GM19043 (cell line): ENCODE measurements at regions not wholly inside any gene's neighbourhood (a gene's known extent, or its start where the extent isn't known, plus 50 kb on each side); places are given as distances from the start of the nearest gene placed in this dataset.
"Not testable (repeated sequence)": the region's sequence is repeated elsewhere in the genome, so short reads cannot be mapped to it uniquely, and the experiment has no call there.

Experiments
- ATAC-seq: cut with Tn5 transposase; IDR thresholded peaks from one replicate; pipeline ENCODE4 v1.9.1; 2021; ENCODE audit warnings: low read depth; ENCODE audit not compliant: unreplicated experiment

GRCh38 chrX:65331371-65331770 is 203.2 kb downstream of the LAS1L start:
- ATAC-seq: no peak

GRCh38 chrX:65300104-65300809 is 234.3 kb downstream of the LAS1L start:
- no peak for ATAC-seq

- not testable (repeated sequence) for ATAC-seq
These were observed 251.7 kb downstream of the LAS1L start for GRCh38 chrX:65282905-65283304.

GRCh38 chrX:65273152-65273551 is 261.4 kb downstream of the LAS1L start:
- ATAC-seq: no peak

- no peak for ATAC-seq
These were observed 268.1 kb downstream of the LAS1L start for GRCh38 chrX:65266482-65266881.

- no peak for ATAC-seq
These were observed 277.6 kb upstream of the ZC4H2 start for GRCh38 chrX:65253817-65254216.

- ATAC-seq: no peak
These were observed 264.9 kb upstream of the ZC4H2 start for GRCh38 chrX:65241059-65241721.

GRCh38 chrX:65203545-65203944 is 227.3 kb upstream of the ZC4H2 start:
- ATAC-seq: no peak

- ATAC-seq: no peak
These were observed 220.6 kb upstream of the ZC4H2 start for GRCh38 chrX:65196758-65197360.

- no peak for ATAC-seq
These were observed 219.4 kb upstream of the ZC4H2 start for GRCh38 chrX:65195621-65196020.

GRCh38 chrX:65194547-65194946 is 218.3 kb upstream of the ZC4H2 start:
- no peak for ATAC-seq

GRCh38 chrX:65163325-65163724 is 187.1 kb upstream of the ZC4H2 start:
- ATAC-seq: not testable (repeated sequence)

- no peak for ATAC-seq
These were observed 172.0 kb upstream of the ZC4H2 start for GRCh38 chrX:65148232-65148631.

- no peak for ATAC-seq
These were observed 160.2 kb upstream of the ZC4H2 start for GRCh38 chrX:65136424-65136823.

GRCh38 chrX:65127842-65128241 is 151.6 kb upstream of the ZC4H2 start:
- no peak for ATAC-seq

GRCh38 chrX:65098851-65099250 is 122.6 kb upstream of the ZC4H2 start:
- no peak for ATAC-seq

- ATAC-seq: no peak
These were observed 117.4 kb upstream of the ZC4H2 start for GRCh38 chrX:65093658-65094057.

GRCh38 chrX:65073233-65073632 is 97.0 kb upstream of the ZC4H2 start:
- no peak for ATAC-seq

GRCh38 chrX:65072590-65072989 is 96.3 kb upstream of the ZC4H2 start:
- no peak for ATAC-seq

GRCh38 chrX:65058626-65059025 is 82.4 kb upstream of the ZC4H2 start:
- not testable (repeated sequence) for ATAC-seq

GRCh38 chrX:65045001-65045400 is 68.8 kb upstream of the ZC4H2 start:
- no peak for ATAC-seq

GRCh38 chrX:65035446-65035770 is 59.2 kb upstream of the ZC4H2 start:
- ATAC-seq: no peak
